ENCODE measurements at regions not wholly inside any gene's neighbourhood (a gene's known extent, or its start where the extent isn't known, plus 50 kb on each side); places are given as distances from the start of the nearest gene placed in this dataset.

DNA sequence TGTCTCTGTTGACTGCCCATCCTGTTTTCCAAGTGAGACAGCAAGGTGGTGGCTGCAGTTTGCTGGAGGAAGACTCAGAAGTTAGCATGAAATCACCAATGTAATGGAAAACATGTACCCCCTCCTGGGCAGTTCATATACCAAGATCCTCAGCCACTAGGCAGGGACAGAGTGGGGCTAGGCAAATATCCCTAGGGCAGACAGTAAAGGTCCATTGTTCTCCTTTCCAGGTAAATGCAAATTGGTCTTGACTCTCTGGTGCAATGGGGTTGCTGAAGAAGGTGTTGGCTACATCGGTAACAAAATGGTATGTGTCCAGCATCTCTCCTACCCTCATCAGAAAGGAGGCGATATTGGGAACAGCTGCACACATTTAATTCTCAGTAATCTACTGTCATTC lies 233.6 kb upstream of the SOX4 start:
- TF ChIP-seq, protein P1, sequence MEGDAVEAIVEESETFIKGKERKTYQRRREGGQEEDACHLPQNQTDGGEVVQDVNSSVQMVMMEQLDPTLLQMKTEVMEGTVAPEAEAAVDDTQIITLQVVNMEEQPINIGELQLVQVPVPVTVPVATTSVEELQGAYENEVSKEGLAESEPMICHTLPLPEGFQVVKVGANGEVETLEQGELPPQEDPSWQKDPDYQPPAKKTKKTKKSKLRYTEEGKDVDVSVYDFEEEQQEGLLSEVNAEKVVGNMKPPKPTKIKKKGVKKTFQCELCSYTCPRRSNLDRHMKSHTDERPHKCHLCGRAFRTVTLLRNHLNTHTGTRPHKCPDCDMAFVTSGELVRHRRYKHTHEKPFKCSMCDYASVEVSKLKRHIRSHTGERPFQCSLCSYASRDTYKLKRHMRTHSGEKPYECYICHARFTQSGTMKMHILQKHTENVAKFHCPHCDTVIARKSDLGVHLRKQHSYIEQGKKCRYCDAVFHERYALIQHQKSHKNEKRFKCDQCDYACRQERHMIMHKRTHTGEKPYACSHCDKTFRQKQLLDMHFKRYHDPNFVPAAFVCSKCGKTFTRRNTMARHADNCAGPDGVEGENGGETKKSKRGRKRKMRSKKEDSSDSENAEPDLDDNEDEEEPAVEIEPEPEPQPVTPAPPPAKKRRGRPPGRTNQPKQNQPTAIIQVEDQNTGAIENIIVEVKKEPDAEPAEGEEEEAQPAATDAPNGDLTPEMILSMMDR (IDR thresholded peaks at IDR 0.05; ENCODE audit: insufficient read depth in 1 of 2, low read depth in 1 of 2, low read length in 1 of 2, severe bottlenecking in 1 of 2, unreplicated experiment in 1 of 2), result no peak
- no TSS peak for BruUV-seq (replicated peaks)
- DNase-seq, result no peak

DNA sequence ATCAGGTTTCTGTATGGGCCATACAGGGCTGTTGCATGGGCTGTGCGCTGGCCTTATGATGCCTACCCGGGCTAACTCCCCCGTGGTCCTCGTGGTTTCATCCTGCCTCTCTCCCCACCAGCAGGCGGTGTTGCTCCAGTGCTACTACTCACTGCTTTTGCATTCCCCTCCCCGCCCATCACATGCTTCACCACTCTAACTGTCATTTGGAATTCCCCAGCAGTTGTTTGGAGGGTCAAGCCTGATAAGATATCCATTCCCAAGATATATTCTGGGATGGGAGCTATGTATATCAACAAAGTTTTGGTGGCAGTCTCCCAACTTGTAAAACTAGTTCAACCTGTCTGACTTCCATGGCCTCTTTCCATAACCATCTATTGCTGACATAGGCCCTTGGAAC lies 233.2 kb upstream of the SOX4 start:
- Histone ChIP-seq H3K36me3 (ENCODE audit: control insufficient read depth, insufficient read depth, low read length) (no peaks in the 10 kb centered on the region), H3K4me1 (peaks cover 23% of the 10 kb centered on the region), H3K4me3 (ENCODE audit: low read depth, low read length) (no peak overlapping the region), H3K9me3 (no peaks in the 10 kb centered on the region), H3K27me3 (replicated peaks; ENCODE audit: control insufficient read depth, insufficient read depth, low read length) (no peaks in the 10 kb centered on the region)
- intact Hi-C loops (cut with micrococcal nuclease; ENCODE audit: unreplicated experiment), result loop anchor here (1.0 kb wide), 2 partner anchors 21 to 229 kb away; no protein-coding TSS in a partner anchor
- DNase-seq, result peak; percentile 70 to 81
- Mint-ChIP-seq H3K9me3 (ENCODE audit: unreplicated experiment) (no peaks in the 10 kb centered on the region), H3K27ac (ENCODE audit: unreplicated experiment) (no peak overlapping the region), H3K36me3 (ENCODE audit: insufficient read depth, unreplicated experiment) (peaks cover 5% of the 10 kb centered on the region), H3K27me3 (ENCODE audit: insufficient read depth, unreplicated experiment) (no peaks in the 10 kb centered on the region), H3K4me1 (ENCODE audit: low read depth, unreplicated experiment) (peaks cover 31% of the 10 kb centered on the region), H3K4me3 (ENCODE audit: unreplicated experiment) (peak overlapping the region; percentile 19)
- TF ChIP-seq, protein P1 (IDR thresholded peaks at IDR 0.05; ENCODE audit: insufficient read depth in 1 of 2, low read depth in 1 of 2, low read length in 1 of 2, severe bottlenecking in 1 of 2, unreplicated experiment in 1 of 2), result peak in 1 of 2 experiments; percentile 7
- ChIA-PET CTCF (interaction anchor here (0.5 to 0.7 kb wide), 2 partner anchors 24 to 422 kb away, joined by 3 read pairs; no protein-coding TSS in a partner anchor), POLR2A (no interaction called here)
- no TSS peak for BruUV-seq (replicated peaks)

More for the DNA sequence above, 233.6 kb upstream of the SOX4 start:
- no peaks in the 10 kb centered on the region for H3K27me3 ChIP-seq (replicated peaks; ENCODE audit: control insufficient read depth, insufficient read depth, low read length)
- H3K9me3 ChIP-seq, result no peaks in the 10 kb centered on the region
- ChIA-PET CTCF (no interaction called here), POLR2A (no interaction called here)
- Mint-ChIP-seq H3K9me3 (ENCODE audit: unreplicated experiment) (no peaks in the 10 kb centered on the region), H3K4me1 (ENCODE audit: low read depth, unreplicated experiment) (peaks cover 36% of the 10 kb centered on the region), H3K27me3 (ENCODE audit: insufficient read depth, unreplicated experiment) (no peaks in the 10 kb centered on the region), H3K27ac (ENCODE audit: unreplicated experiment) (no peak overlapping the region), H3K36me3 (ENCODE audit: insufficient read depth, unreplicated experiment) (peaks cover 5% of the 10 kb centered on the region), H3K4me3 (ENCODE audit: unreplicated experiment) (no peak overlapping the region)
- H3K36me3 ChIP-seq (ENCODE audit: control insufficient read depth, insufficient read depth, low read length), result no peaks in the 10 kb centered on the region
- H3K4me1 ChIP-seq, result peaks cover 27% of the 10 kb centered on the region
- no peak overlapping the region for H3K4me3 ChIP-seq (ENCODE audit: low read depth, low read length)
- intact Hi-C loops (cut with micrococcal nuclease; ENCODE audit: unreplicated experiment), result loop anchor here (1.0 kb wide), 2 partner anchors 21 to 229 kb away; no protein-coding TSS in a partner anchor

DNA sequence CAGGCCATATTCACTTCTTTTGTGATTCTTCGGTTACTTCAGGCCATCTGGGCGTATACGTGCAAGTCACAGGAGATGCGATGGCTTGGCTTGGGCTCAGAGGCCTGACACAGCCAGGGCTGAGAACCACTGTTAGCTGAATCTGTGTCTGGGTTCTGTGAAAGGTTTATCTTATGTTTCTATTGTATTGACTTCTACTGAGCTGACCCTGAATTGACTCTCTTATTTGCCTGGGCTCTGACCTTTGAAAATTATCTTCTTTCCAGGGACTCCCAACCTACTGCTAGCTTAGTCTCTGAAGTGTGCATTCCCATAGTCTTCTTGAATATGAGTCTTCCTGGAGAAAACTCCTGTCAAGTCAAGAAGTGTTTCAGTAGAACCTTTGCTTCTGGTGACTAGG lies 226.4 kb upstream of the SOX4 start:
- CTCF ChIA-PET, result no interaction called here
- Histone ChIP-seq H3K36me3 (ENCODE audit: control insufficient read depth, insufficient read depth, low read length) (no peaks in the 10 kb centered on the region), H3K4me1 (peaks cover 13% of the 10 kb centered on the region), H3K9me3 (no peaks in the 10 kb centered on the region), H3K4me3 (ENCODE audit: low read depth, low read length) (no peak overlapping the region), H3K27me3 (replicated peaks; ENCODE audit: control insufficient read depth, insufficient read depth, low read length) (no peaks in the 10 kb centered on the region)
- no peaks in the 10 kb centered on the region for H3K36me3 Mint-ChIP-seq (ENCODE audit: insufficient read depth, unreplicated experiment)
- H3K4me1 Mint-ChIP-seq (ENCODE audit: low read depth, unreplicated experiment), result peaks cover 38% of the 10 kb centered on the region
- no peak overlapping the region for H3K4me3 Mint-ChIP-seq (ENCODE audit: unreplicated experiment)
- POLR2A ChIA-PET, result interaction anchor here (0.9 kb wide), 1 partner anchor 227 kb away, joined by 6 read pairs; the partner anchor contains the start of gene SOX4
- H3K27ac Mint-ChIP-seq (ENCODE audit: unreplicated experiment), result no peak overlapping the region
- intact Hi-C loops (cut with micrococcal nuclease; ENCODE audit: unreplicated experiment), result no loop called here
- TF ChIP-seq, protein P1 (IDR thresholded peaks at IDR 0.05; ENCODE audit: insufficient read depth in 1 of 2, low read depth in 1 of 2, low read length in 1 of 2, severe bottlenecking in 1 of 2, unreplicated experiment in 1 of 2), result no peak
- no TSS peak for BruUV-seq (replicated peaks)
- DNase-seq, result no peak
- H3K9me3 Mint-ChIP-seq (ENCODE audit: unreplicated experiment), result no peaks in the 10 kb centered on the region
- H3K27me3 Mint-ChIP-seq (ENCODE audit: insufficient read depth, unreplicated experiment), result no peaks in the 10 kb centered on the region
